ENCODE measurements at regions not wholly inside any gene's neighbourhood (a gene's known extent, or its start where the extent isn't known, plus 50 kb on each side); places are given as distances from the start of the nearest gene placed in this dataset.

DNA sequence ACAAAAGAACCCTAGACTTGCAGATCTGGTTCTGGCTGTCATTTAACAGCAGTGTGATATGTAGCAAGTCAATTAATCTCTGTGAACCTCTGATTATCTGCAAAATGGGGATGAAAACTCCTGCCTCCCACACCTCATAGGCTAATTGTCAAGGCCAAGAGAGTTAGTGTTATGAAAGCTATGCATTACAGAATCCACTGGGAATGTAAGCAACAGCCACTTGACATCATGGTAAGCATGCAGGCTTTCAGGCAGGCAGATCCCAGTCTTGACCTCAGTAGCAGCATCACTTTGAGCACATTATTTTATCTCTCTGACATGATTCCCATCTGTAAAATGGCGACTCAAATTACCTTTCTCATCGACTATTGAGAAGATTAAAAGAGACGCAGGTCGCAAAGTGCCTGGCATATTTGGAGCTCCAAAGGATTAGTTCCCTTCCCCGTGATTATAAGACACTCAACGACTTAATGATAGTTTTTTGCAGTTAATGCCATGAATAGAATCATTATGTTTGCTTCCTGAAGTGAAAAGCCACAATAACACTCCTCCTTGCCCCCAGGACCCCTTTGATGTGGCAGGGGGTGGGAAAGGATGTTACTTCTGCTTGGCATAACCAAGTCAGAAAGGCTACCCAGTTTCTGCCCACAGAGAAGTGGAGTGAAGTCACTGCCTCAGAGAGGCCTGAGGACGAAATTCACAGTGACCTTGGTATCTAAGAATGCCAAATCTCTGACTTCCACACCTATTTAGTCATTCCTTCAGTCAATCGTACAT, 273.0 kb upstream of the NFIA start:
- H3K23me2 ChIP-seq (ENCODE audit: insufficient read length, low read depth, low read length, poor library complexity, severe bottlenecking), result no peaks in the 10 kb centered on the region
- H3K4me2 ChIP-seq (ENCODE audit: insufficient read depth, insufficient read length, low read length), result no peak overlapping the region
- H4K91ac ChIP-seq (ENCODE audit: insufficient read length, low read depth, low read length), result no peak overlapping the region
- no peak overlapping the region for H3K27ac Mint-ChIP-seq
- H3K27ac ChIP-seq (ENCODE audit: insufficient read length, low read depth, low read length), result no peak overlapping the region
- no peak overlapping the region for H3K18ac ChIP-seq (ENCODE audit: insufficient read length, low read depth, low read length)
- no peaks in the 10 kb centered on the region for H3K27me3 ChIP-seq (ENCODE audit: insufficient read depth, low read length)
- no peak overlapping the region for H3K23ac ChIP-seq (ENCODE audit: insufficient read length, low read depth, low read length)
- no peak overlapping the region for H3K4ac ChIP-seq (ENCODE audit: low read depth, low read length)
- H3T11ph ChIP-seq (ENCODE audit: low read length), result no peak overlapping the region
- H2BK15ac ChIP-seq (ENCODE audit: low read depth, low read length), result no peak overlapping the region
- H3K4me1 ChIP-seq (ENCODE audit: insufficient read depth, low read length), result no peaks in the 10 kb centered on the region
- H4K8ac ChIP-seq (replicated peaks; ENCODE audit: insufficient read length, low read depth, low read length), result no peak overlapping the region
- no peak overlapping the region for H2AK5ac ChIP-seq (ENCODE audit: insufficient read length, low read length)
- H3K9me3 Mint-ChIP-seq, result peaks cover 7 to 20% of the 10 kb centered on the region in 2 experiments
- no peak overlapping the region for H3K9ac ChIP-seq (ENCODE audit: extremely low read depth, insufficient read length, low read length)
- H3K4me3 Mint-ChIP-seq, result no peak overlapping the region
- H4K5ac ChIP-seq (ENCODE audit: insufficient read length, low read depth, low read length), result no peak overlapping the region
- H2BK12ac ChIP-seq (ENCODE audit: insufficient read length, low read depth, low read length), result no peak overlapping the region
- peaks cover 0 to 9% (median 2%) of the 10 kb centered on the region in 3 experiments; a peak in 6 of 7 replicates for H3K36me3 Mint-ChIP-seq (ENCODE audit: insufficient read depth in 1 of 3, low read depth in 3 of 3)
- H2BK120ac ChIP-seq (ENCODE audit: low read depth, low read length, poor library complexity, severe bottlenecking), result no peak overlapping the region
- H2BK5ac ChIP-seq (ENCODE audit: insufficient read length, low read length), result no peak overlapping the region
- H3K56ac ChIP-seq (ENCODE audit: insufficient read length, low read depth, low read length), result no peak overlapping the region
- H2BK20ac ChIP-seq (ENCODE audit: low read depth, low read length, poor library complexity, severe bottlenecking), result no peak overlapping the region
- H3K27me3 Mint-ChIP-seq (ENCODE audit: low read depth), result no peaks in the 10 kb centered on the region; the same call in 1 of the 2 replicates
- H3K79me1 ChIP-seq (ENCODE audit: insufficient read depth, low read depth, low read length, poor library complexity, severe bottlenecking), result no peaks in the 10 kb centered on the region
- H3K9me3 ChIP-seq (ENCODE audit: control insufficient read depth, low read depth, low read length), result no peaks in the 10 kb centered on the region
- H3K4me1 Mint-ChIP-seq, result no peaks in the 10 kb centered on the region; a peak in 1 of 4 replicates
- DNase-seq, result no peak
- H3K14ac ChIP-seq (ENCODE audit: insufficient read depth, low read length), result no peak overlapping the region
- TF ChIP-seq, protein P1, sequence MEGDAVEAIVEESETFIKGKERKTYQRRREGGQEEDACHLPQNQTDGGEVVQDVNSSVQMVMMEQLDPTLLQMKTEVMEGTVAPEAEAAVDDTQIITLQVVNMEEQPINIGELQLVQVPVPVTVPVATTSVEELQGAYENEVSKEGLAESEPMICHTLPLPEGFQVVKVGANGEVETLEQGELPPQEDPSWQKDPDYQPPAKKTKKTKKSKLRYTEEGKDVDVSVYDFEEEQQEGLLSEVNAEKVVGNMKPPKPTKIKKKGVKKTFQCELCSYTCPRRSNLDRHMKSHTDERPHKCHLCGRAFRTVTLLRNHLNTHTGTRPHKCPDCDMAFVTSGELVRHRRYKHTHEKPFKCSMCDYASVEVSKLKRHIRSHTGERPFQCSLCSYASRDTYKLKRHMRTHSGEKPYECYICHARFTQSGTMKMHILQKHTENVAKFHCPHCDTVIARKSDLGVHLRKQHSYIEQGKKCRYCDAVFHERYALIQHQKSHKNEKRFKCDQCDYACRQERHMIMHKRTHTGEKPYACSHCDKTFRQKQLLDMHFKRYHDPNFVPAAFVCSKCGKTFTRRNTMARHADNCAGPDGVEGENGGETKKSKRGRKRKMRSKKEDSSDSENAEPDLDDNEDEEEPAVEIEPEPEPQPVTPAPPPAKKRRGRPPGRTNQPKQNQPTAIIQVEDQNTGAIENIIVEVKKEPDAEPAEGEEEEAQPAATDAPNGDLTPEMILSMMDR (conservative IDR thresholded peaks at IDR 0.05), result no peak
- H3K79me2 ChIP-seq (ENCODE audit: insufficient read depth, low read length), result no peaks in the 10 kb centered on the region
- no peaks in the 10 kb centered on the region for H4K20me1 ChIP-seq (ENCODE audit: control insufficient read depth, insufficient read depth, insufficient read length)
- no peak overlapping the region for H2AFZ ChIP-seq (ENCODE audit: low read length)
- WGBS (ENCODE audit: extremely low coverage, insufficient read length, low lambda C conversion rate), result no CpG with 5 or more reads among the region's 8 CpGs
